ENCODE measurements at regions not wholly inside any gene's neighbourhood (a gene's known extent, or its start where the extent isn't known, plus 50 kb on each side); places are given as distances from the start of the nearest gene placed in this dataset.

DNA sequence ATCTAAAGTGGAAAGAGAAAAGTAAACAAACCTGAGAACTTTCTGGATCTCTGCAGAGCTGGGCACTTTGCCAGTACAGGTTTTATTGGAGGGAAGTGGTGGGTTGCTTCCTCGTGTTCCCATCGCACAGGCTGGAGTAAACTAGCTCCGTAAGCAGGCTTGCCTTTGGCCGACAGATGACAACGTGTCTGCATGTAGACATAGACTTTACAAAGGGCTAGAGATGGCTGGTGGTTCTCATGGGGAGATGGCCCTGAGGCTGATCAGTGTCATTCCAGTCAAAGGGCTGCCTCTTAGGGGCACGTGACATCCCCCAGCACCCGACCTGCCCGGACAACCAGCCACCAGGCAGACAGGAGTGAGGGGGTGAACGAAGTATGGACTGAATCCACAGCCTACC lies 98.8 kb downstream of the YTHDF1 start:
- TF ChIP-seq, protein P1, sequence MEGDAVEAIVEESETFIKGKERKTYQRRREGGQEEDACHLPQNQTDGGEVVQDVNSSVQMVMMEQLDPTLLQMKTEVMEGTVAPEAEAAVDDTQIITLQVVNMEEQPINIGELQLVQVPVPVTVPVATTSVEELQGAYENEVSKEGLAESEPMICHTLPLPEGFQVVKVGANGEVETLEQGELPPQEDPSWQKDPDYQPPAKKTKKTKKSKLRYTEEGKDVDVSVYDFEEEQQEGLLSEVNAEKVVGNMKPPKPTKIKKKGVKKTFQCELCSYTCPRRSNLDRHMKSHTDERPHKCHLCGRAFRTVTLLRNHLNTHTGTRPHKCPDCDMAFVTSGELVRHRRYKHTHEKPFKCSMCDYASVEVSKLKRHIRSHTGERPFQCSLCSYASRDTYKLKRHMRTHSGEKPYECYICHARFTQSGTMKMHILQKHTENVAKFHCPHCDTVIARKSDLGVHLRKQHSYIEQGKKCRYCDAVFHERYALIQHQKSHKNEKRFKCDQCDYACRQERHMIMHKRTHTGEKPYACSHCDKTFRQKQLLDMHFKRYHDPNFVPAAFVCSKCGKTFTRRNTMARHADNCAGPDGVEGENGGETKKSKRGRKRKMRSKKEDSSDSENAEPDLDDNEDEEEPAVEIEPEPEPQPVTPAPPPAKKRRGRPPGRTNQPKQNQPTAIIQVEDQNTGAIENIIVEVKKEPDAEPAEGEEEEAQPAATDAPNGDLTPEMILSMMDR (IDR thresholded peaks at IDR 0.05): no peak
- no peak for TF ChIP-seq POLR2A (IDR thresholded peaks at IDR 0.05)
